SK-N-SH treated with all-trans-retinoic acid at 6 μM for 48 hours (cell line): ENCODE measurements at regions not wholly inside any gene's neighbourhood (a gene's known extent, or its start where the extent isn't known, plus 50 kb on each side); places are given as distances from the start of the nearest gene placed in this dataset.

Source experiments
- ATAC-seq: fragments of 200-7000 bp; cut with Tn5 transposase; 3 replicates; pipeline ENCODE4 v1.9.1; 2020; ENCODE audit warnings: mild to moderate bottlenecking, moderate library complexity
- ARNTL ChIP-seq: fragments of 450-650 bp; formaldehyde crosslinking; IDR thresholded peaks from 2 replicates; pipeline ENCODE4 v1.5.0; 2020; ENCODE audit warnings: low read depth, mild to moderate bottlenecking, moderate library complexity, borderline replicate concordance
- CSDC2 ChIP-seq: fragments of 250-450 bp; sonication (Bioruptor Pico); IDR thresholded peaks from 2 replicates; pipeline ENCODE4 v1.5.0; 2020; ENCODE audit warnings: mild to moderate bottlenecking, moderate library complexity
- ESRRG ChIP-seq: fragments of 250-450 bp; sonication (Bioruptor Pico); IDR thresholded peaks from 2 replicates; pipeline ENCODE4 v1.6.1; 2021; ENCODE audit warnings: mild to moderate bottlenecking
- GLIS3 ChIP-seq: fragments of 250-450 bp; sonication (Bioruptor Pico); IDR thresholded peaks from 2 replicates; pipeline ENCODE4 v1.5.0; 2020; ENCODE audit warnings: mild to moderate bottlenecking, moderate library complexity
- ISL1 ChIP-seq: fragments of 250-450 bp; sonication (Bioruptor Pico); IDR thresholded peaks from 2 replicates; pipeline ENCODE4 v2.1.2; 2022; ENCODE audit warnings: mild to moderate bottlenecking, moderate library complexity
- OSR1 ChIP-seq: fragments of 250-450 bp; sonication (Bioruptor Pico); IDR thresholded peaks from 2 replicates; pipeline ENCODE4 v1.8.0; 2022; ENCODE audit warnings: moderate library complexity, mild to moderate bottlenecking, inconsistent platforms
- PPARA ChIP-seq: fragments of 250-450 bp; sonication (Bioruptor Pico); IDR thresholded peaks from 2 replicates; pipeline ENCODE4 v1.5.0; 2020; ENCODE audit warnings: mild to moderate bottlenecking, borderline replicate concordance
- RARB ChIP-seq: fragments of 250-450 bp; sonication (Bioruptor Pico); IDR thresholded peaks from 2 replicates; pipeline ENCODE4 v1.8.0; 2021; ENCODE audit warnings: mild to moderate bottlenecking, moderate library complexity
- SNAI2 ChIP-seq: fragments of 250-450 bp; sonication (Bioruptor Pico); IDR thresholded peaks from 2 replicates; pipeline ENCODE4 v1.5.0; 2020; ENCODE audit warnings: mild to moderate bottlenecking, moderate library complexity
- TCF4 ChIP-seq: fragments of 250-450 bp; sonication (Bioruptor Pico); IDR thresholded peaks from 2 replicates; pipeline ENCODE4 v1.8.0; 2021; ENCODE audit warnings: mild to moderate bottlenecking, moderate library complexity, borderline replicate concordance
- TOX ChIP-seq: fragments of 250-450 bp; sonication (Bioruptor Pico); IDR thresholded peaks from 2 replicates; pipeline ENCODE4 v1.8.0; 2021; ENCODE audit warnings: mild to moderate bottlenecking, moderate library complexity, borderline replicate concordance
- ZC3H10 ChIP-seq: fragments of 250-450 bp; sonication (Bioruptor Pico); IDR thresholded peaks from 2 replicates; pipeline ENCODE4 v1.5.1; 2021; ENCODE audit warnings: mild to moderate bottlenecking, moderate library complexity
- ZFP3 ChIP-seq: fragments of 250-450 bp; sonication (Bioruptor Pico); IDR thresholded peaks from 2 replicates; pipeline ENCODE4 v1.5.0; 2020; ENCODE audit warnings: mild to moderate bottlenecking, moderate library complexity
- ZFP30 ChIP-seq: fragments of 450-650 bp; formaldehyde crosslinking; IDR thresholded peaks from 2 replicates; pipeline ENCODE4 v1.5.0; 2022; ENCODE audit warnings: mild to moderate bottlenecking, moderate library complexity
- ZNF565 ChIP-seq: fragments of 450-650 bp; formaldehyde crosslinking; conservative IDR thresholded peaks from 2 replicates; pipeline ENCODE4 v1.5.0; 2020; ENCODE audit warnings: low read depth, mild to moderate bottlenecking, moderate library complexity
- ZNF70 ChIP-seq: fragments of 450-650 bp; formaldehyde crosslinking; IDR thresholded peaks from 2 replicates; pipeline ENCODE4 v1.5.0; 2020; ENCODE audit warnings: mild to moderate bottlenecking, moderate library complexity
- ZNF8 ChIP-seq: fragments of 450-650 bp; formaldehyde crosslinking; IDR thresholded peaks from 2 replicates; pipeline ENCODE4 v1.5.0; 2020; ENCODE audit warnings: mild to moderate bottlenecking, moderate library complexity
- TF ChIP-seq, protein P1 (sequence below): fragments of 250-450 bp; sonication (Bioruptor Pico); IDR thresholded peaks from 2 replicates; pipeline ENCODE4 v1.8.0; 2021; ENCODE audit warnings: low read depth, mild to moderate bottlenecking, moderate library complexity, borderline replicate concordance
- TF ChIP-seq, protein P2 (sequence below): fragments of 250-450 bp; sonication (Bioruptor Pico); IDR thresholded peaks from 2 replicates; pipeline ENCODE4 v1.8.0; 2020; ENCODE audit warnings: mild to moderate bottlenecking, moderate library complexity, borderline replicate concordance
- TF ChIP-seq, protein P3 (sequence below): fragments of 250-450 bp; sonication (Bioruptor Pico); IDR thresholded peaks from 2 replicates; pipeline ENCODE4 v1.5.1; 2021; ENCODE audit warnings: mild to moderate bottlenecking, moderate library complexity
- TF ChIP-seq, protein P4 (sequence below): fragments of 250-450 bp; sonication (Bioruptor Pico); IDR thresholded peaks from 2 replicates; pipeline ENCODE4 v1.5.0; 2020; ENCODE audit warnings: mild to moderate bottlenecking, moderate library complexity
- TF ChIP-seq, protein P5 (sequence below): fragments of 250-450 bp; sonication (Bioruptor Pico); IDR thresholded peaks from 2 replicates; pipeline ENCODE4 v1.5.1; 2020; ENCODE audit warnings: low read depth, mild to moderate bottlenecking, moderate library complexity

DNA sequence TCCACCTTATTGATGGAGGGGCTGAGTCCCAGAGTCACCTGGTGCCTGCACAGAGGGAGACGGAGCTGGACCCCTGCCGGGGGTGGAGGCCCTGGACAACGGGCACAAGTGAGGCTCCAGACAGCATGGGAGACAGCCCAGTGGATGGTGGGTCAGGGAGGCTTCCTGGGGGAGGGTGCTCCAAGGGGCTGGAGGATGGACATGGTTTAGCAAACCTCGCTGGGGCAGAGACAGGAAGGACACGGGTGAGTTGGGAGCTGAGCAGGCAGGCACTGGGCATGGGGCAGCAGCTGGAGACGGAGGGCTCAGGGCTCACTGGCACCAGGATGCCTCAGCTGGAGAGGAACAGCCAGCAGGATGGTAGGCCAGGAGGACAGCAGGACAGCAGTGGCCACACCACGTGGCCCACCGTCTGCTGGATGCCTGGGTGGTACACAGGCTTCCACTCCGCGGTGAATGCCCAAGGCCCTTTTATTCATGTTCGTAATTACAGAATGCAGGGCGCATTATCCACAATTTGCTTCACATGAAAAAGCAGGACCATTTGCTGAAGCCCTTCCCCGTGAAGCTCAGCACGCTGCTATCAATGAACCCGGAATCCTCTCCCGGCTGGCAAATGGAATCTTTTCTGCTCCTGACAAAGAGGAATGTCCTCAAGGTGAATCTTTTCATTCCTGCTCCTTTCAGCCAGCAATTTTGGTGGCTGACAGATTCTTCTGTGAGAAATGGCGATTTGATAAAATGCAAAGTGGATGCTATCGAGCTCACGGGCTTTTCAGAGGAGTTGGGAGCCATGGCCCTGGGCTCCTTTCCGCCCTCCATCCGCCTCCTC lies 138.1 kb upstream of the C14orf180 start (continued):
- no peak for TF ChIP-seq CSDC2 (CRISPR knock-in tag)

DNA sequence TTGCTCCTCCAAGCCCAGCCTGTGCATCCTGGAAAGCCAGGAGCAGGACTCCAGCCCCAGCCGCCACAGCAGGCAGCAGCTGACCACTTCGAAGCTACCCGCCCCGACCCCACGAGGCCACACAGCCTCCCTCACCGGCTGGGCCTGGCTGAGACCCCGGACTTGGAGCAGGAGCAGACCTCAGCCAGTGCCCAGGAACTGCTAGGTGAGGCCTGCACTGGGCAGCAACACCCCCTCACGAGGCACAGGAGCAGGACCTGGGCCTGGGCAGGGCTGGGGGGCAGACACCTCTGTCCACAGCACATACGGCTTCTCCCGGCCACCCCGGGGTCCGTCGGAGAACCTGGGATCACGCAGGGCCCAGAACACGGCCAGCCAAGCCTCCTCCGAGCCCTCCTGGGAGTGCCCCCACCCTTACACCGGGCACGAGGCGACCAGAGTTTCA lies 137.4 kb upstream of the C14orf180 start:
- TF ChIP-seq ZC3H10 (CRISPR knock-in tag) = no peak
- no peak for TF ChIP-seq RARB (CRISPR knock-in tag)
- no peak for TF ChIP-seq PPARA
- no peak for TF ChIP-seq SNAI2
- TF ChIP-seq ZFP30 (CRISPR knock-in tag) = no peak
- no peak for TF ChIP-seq ZNF70 (CRISPR knock-in tag)
- TF ChIP-seq GLIS3 (CRISPR knock-in tag) = no peak
- TF ChIP-seq CSDC2 (CRISPR knock-in tag) = no peak
- TF ChIP-seq, protein P1, sequence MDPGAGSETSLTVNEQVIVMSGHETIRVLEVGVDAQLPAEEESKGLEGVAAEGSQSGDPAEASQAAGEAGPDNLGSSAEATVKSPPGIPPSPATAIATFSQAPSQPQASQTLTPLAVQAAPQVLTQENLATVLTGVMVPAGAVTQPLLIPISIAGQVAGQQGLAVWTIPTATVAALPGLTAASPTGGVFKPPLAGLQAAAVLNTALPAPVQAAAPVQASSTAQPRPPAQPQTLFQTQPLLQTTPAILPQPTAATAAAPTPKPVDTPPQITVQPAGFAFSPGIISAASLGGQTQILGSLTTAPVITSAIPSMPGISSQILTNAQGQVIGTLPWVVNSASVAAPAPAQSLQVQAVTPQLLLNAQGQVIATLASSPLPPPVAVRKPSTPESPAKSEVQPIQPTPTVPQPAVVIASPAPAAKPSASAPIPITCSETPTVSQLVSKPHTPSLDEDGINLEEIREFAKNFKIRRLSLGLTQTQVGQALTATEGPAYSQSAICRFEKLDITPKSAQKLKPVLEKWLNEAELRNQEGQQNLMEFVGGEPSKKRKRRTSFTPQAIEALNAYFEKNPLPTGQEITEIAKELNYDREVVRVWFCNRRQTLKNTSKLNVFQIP = no peak
- no peak for TF ChIP-seq TOX
- no peak for TF ChIP-seq ARNTL (CRISPR knock-in tag)
- no peak for TF ChIP-seq ZFP3 (CRISPR knock-in tag)
- TF ChIP-seq, protein P2, sequence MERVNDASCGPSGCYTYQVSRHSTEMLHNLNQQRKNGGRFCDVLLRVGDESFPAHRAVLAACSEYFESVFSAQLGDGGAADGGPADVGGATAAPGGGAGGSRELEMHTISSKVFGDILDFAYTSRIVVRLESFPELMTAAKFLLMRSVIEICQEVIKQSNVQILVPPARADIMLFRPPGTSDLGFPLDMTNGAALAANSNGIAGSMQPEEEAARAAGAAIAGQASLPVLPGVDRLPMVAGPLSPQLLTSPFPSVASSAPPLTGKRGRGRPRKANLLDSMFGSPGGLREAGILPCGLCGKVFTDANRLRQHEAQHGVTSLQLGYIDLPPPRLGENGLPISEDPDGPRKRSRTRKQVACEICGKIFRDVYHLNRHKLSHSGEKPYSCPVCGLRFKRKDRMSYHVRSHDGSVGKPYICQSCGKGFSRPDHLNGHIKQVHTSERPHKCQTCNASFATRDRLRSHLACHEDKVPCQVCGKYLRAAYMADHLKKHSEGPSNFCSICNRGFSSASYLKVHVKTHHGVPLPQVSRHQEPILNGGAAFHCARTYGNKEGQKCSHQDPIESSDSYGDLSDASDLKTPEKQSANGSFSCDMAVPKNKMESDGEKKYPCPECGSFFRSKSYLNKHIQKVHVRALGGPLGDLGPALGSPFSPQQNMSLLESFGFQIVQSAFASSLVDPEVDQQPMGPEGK = no peak
- TF ChIP-seq OSR1 (CRISPR knock-in tag) = no peak
- TF ChIP-seq, protein P3, sequence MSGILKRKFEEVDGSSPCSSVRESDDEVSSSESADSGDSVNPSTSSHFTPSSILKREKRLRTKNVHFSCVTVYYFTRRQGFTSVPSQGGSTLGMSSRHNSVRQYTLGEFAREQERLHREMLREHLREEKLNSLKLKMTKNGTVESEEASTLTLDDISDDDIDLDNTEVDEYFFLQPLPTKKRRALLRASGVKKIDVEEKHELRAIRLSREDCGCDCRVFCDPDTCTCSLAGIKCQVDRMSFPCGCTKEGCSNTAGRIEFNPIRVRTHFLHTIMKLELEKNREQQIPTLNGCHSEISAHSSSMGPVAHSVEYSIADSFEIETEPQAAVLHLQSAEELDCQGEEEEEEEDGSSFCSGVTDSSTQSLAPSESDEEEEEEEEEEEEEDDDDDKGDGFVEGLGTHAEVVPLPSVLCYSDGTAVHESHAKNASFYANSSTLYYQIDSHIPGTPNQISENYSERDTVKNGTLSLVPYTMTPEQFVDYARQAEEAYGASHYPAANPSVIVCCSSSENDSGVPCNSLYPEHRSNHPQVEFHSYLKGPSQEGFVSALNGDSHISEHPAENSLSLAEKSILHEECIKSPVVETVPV = no peak
- TF ChIP-seq, protein P4, sequence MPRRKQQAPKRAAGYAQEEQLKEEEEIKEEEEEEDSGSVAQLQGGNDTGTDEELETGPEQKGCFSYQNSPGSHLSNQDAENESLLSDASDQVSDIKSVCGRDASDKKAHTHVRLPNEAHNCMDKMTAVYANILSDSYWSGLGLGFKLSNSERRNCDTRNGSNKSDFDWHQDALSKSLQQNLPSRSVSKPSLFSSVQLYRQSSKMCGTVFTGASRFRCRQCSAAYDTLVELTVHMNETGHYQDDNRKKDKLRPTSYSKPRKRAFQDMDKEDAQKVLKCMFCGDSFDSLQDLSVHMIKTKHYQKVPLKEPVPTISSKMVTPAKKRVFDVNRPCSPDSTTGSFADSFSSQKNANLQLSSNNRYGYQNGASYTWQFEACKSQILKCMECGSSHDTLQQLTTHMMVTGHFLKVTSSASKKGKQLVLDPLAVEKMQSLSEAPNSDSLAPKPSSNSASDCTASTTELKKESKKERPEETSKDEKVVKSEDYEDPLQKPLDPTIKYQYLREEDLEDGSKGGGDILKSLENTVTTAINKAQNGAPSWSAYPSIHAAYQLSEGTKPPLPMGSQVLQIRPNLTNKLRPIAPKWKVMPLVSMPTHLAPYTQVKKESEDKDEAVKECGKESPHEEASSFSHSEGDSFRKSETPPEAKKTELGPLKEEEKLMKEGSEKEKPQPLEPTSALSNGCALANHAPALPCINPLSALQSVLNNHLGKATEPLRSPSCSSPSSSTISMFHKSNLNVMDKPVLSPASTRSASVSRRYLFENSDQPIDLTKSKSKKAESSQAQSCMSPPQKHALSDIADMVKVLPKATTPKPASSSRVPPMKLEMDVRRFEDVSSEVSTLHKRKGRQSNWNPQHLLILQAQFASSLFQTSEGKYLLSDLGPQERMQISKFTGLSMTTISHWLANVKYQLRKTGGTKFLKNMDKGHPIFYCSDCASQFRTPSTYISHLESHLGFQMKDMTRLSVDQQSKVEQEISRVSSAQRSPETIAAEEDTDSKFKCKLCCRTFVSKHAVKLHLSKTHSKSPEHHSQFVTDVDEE (CRISPR knock-in tag) = no peak
- TF ChIP-seq, protein P5, sequence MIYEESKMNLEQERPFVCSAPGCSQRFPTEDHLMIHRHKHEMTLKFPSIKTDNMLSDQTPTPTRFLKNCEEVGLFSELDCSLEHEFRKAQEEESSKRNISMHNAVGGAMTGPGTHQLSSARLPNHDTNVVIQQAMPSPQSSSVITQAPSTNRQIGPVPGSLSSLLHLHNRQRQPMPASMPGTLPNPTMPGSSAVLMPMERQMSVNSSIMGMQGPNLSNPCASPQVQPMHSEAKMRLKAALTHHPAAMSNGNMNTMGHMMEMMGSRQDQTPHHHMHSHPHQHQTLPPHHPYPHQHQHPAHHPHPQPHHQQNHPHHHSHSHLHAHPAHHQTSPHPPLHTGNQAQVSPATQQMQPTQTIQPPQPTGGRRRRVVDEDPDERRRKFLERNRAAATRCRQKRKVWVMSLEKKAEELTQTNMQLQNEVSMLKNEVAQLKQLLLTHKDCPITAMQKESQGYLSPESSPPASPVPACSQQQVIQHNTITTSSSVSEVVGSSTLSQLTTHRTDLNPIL = no peak
- TF ChIP-seq TCF4 (CRISPR knock-in tag) = no peak
- no peak for TF ChIP-seq ESRRG (CRISPR knock-in tag)
- TF ChIP-seq ISL1 (CRISPR knock-in tag) = no peak
- ATAC-seq = no peak

DNA sequence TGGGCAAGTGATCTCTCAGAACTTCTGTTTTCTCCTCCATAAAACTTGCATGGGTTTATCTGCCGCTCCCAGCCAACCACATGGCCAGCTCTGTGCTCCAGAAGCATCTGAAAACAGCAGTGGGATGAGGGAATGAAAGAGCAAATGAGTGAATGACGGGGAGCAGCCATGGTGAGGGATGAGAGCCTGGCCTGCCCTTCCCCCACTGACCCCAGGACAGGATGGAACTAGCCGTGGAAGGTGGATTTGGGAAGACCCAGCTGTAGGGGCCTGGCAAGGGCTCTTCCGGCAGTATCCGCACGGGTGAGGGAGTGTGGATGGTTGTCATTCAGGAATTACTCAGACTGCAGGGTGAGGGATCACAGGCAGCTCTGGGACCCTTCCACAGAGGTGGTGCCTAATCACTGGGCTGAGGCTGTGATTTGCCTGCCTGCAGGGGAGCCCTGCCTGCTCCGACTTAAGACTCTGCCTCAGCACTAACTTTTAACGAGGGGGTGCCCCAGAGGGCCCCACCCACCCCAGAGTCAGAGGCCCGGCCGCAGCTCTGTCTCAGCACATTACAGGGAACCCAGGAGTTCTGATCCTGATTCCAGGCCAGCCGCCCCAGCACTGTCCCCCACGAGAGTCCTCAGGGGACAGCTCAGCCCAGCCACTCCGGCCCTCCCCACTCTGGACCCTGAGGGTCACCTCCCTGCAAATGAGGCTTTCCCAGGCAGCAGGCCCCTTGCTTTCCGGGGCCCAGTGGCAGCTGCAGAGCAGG lies 136.8 kb upstream of the C14orf180 start:
- no peak for ATAC-seq

More for the DNA sequence above, 136.8 kb upstream of the C14orf180 start:
- TF ChIP-seq OSR1 (CRISPR knock-in tag) (no peak), ZNF70 (CRISPR knock-in tag) (no peak), ZNF8 (CRISPR knock-in tag) (no peak), ZFP30 (CRISPR knock-in tag) (no peak), ZNF565 (CRISPR knock-in tag) (no peak), ZFP3 (CRISPR knock-in tag) (no peak), ARNTL (CRISPR knock-in tag) (no peak)
- TF ChIP-seq, protein P2 = no peak
